Tibial nerve (tissue), 4 donors: ENCODE measurements at regions not wholly inside any gene's neighbourhood (a gene's known extent, or its start where the extent isn't known, plus 50 kb on each side); places are given as distances from the start of the nearest gene placed in this dataset.

ENCODE experiments used
- DNase-seq, 2 donors: peaks; one replicate each; pipeline ENCODE4 v3.0.0-alpha.2; 2019; ENCODE audit warnings: low spot score in 2 of 2
- H3K27ac ChIP-seq, 4 donors: fragments of 200-600 bp; sonication (generic) in 3 of 4; one replicate each; pipeline ENCODE4 v1.5.1; 2017 to 2019; ENCODE audit warnings: mild to moderate bottlenecking in 1 of 4
- H3K27me3 ChIP-seq, 2 donors: fragments of 200-600 bp; sonication (generic) in 1 of 2; one replicate each; pipeline versions ENCODE4 v1.5.1 to v1.6.0; 2017 to 2019
- H3K36me3 ChIP-seq, 3 donors: fragments of 200-600 bp; sonication (generic); one replicate each; pipeline ENCODE4 v1.5.1; 2018 to 2019
- H3K4me1 ChIP-seq, 4 donors: fragments of 200-600 bp; sonication (generic) in 3 of 4; one replicate each; pipeline ENCODE4 v1.5.1; 2017 to 2019
- H3K4me3 ChIP-seq, 4 donors: fragments of 200-600 bp; sonication (generic) in 3 of 4; one replicate each; pipeline ENCODE4 v1.5.1; 2017 to 2019; ENCODE audit warnings: mild to moderate bottlenecking in 1 of 4, moderate library complexity in 1 of 4
- H3K9me3 ChIP-seq, 4 donors: fragments of 200-600 bp; sonication (generic) in 3 of 4; one replicate each; pipeline ENCODE4 v1.5.1; 2017 to 2019
- EP300 ChIP-seq, 2 donors: sonication (generic); formaldehyde crosslinking; IDR thresholded peaks; one replicate each; pipeline ENCODE4 v1.6.1; 2017; ENCODE audit warnings: antibody characterized with exemption in 2 of 2, mild to moderate bottlenecking in 1 of 2
- POLR2A ChIP-seq, 2 donors: fragments of 450-650 bp; IDR thresholded peaks; one replicate each; pipeline ENCODE4 v1.6.1; 2017; ENCODE audit warnings: antibody characterized with exemption in 2 of 2, mild to moderate bottlenecking in 2 of 2, moderate library complexity in 2 of 2
- WGBS, 2 donors: methylation state at CpG; one replicate each; pipeline ENCODE4 v1.1.5; 2018; 5-methylcytosine and 5-hydroxymethylcytosine counted together
- TF ChIP-seq, protein P1 (sequence below), 5 experiments: fragments of 200-600 bp in 3 of 5; fragments of 450-650 bp in 2 of 5; sonication (generic) in 3 of 5; IDR thresholded peaks; one replicate each; pipeline ENCODE4 v1.5.1; 2016 to 2019; ENCODE audit warnings: antibody characterized with exemption in 5 of 5, mild to moderate bottlenecking in 3 of 5, moderate library complexity in 2 of 5

DNA sequence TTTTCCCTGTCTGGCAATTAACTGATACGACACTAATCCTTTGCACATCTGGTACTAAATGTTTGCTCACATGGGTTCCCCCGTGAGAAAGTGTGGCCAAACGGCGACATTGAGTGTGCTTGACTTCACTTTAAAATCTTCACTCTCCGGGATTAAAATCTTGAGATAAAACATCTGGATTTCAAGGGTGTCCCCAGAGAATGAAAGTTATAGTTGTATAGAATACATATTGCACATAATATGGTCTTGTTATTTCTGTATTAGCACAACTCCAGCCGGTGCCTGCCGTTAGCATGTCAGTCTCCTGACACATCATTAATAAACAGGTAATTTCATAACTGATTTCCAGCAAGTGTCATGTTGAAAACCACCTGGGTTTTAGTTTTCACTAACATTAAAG lies 749.0 kb upstream of the SOX9 start:
- no peak for DNase-seq
- TF ChIP-seq POLR2A (IDR thresholded peaks at IDR 0.05) (no peak), EP300 (IDR thresholded peaks at IDR 0.05) (no peak)
- TF ChIP-seq, protein P1, sequence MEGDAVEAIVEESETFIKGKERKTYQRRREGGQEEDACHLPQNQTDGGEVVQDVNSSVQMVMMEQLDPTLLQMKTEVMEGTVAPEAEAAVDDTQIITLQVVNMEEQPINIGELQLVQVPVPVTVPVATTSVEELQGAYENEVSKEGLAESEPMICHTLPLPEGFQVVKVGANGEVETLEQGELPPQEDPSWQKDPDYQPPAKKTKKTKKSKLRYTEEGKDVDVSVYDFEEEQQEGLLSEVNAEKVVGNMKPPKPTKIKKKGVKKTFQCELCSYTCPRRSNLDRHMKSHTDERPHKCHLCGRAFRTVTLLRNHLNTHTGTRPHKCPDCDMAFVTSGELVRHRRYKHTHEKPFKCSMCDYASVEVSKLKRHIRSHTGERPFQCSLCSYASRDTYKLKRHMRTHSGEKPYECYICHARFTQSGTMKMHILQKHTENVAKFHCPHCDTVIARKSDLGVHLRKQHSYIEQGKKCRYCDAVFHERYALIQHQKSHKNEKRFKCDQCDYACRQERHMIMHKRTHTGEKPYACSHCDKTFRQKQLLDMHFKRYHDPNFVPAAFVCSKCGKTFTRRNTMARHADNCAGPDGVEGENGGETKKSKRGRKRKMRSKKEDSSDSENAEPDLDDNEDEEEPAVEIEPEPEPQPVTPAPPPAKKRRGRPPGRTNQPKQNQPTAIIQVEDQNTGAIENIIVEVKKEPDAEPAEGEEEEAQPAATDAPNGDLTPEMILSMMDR (IDR thresholded peaks at IDR 0.05), result no peak
- WGBS, 2 donors, result 74 to 78% methylated on average over 7 of the region's 7 CpGs
- no peak overlapping the region for H3K27ac ChIP-seq
- peaks cover 0 to 4% (median 0%) of the 10 kb centered on the region in 4 donors for H3K9me3 ChIP-seq
- H3K27me3 ChIP-seq, result no peaks in the 10 kb centered on the region
- H3K4me3 ChIP-seq, result no peak overlapping the region
- no peaks in the 10 kb centered on the region for H3K36me3 ChIP-seq
- H3K4me1 ChIP-seq, result no peaks in the 10 kb centered on the region

DNA sequence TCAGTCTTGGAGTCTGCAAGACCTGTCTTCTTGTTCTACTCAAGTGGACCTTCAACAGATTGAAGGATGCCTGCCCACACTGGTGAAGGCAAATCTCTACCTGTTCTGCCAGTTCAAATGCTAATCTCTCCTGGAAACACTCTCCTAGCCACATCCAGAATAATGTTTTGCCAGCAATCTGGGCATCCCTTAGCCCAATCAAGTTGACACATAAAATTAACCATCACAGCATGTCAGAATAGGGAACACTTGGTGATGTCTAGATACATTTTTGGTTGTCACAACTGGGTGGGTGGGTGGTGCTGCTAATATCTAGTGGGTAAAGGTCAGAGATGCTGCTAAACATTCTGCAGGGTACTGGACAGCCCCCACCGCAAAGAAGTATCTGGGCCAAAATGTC lies 744.9 kb upstream of the SOX9 start:
- no peaks in the 10 kb centered on the region for H3K27me3 ChIP-seq
- H3K4me1 ChIP-seq, result no peaks in the 10 kb centered on the region
- DNase-seq, result no peak
- WGBS, 2 donors, result 94 to 100% methylated on average over 1 of the region's 1 CpG
- H3K36me3 ChIP-seq, result no peaks in the 10 kb centered on the region
- no peak overlapping the region for H3K27ac ChIP-seq
- peaks cover 0 to 4% (median 0%) of the 10 kb centered on the region in 4 donors for H3K9me3 ChIP-seq
- no peak overlapping the region for H3K4me3 ChIP-seq
- TF ChIP-seq, protein P1 (IDR thresholded peaks at IDR 0.05), result no peak
- TF ChIP-seq POLR2A (IDR thresholded peaks at IDR 0.05) (no peak), EP300 (IDR thresholded peaks at IDR 0.05) (no peak)

DNA sequence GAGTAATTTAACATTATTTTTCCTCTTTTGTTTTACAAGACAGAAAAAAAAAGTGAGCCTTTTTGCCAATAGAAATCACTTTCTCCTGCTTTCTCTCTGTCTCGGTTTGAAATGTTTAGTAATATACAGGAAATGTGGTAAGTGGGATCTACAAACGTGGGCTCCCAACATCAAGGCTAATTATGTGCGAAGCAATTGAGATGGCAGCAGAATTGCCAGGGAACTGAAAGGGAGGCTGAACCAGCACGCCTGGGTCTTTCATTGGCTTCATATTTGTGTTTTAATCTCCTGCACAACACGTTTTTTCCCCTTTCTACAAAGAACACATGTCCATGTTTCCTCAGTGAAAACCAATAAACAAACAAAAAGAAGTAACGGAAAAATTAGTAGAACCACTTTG lies 743.9 kb upstream of the SOX9 start:
- H3K9me3 ChIP-seq, result peaks cover 0 to 4% (median 0%) of the 10 kb centered on the region in 4 donors
- 60 to 63% methylated on average over 6 of the region's 6 CpGs for WGBS, 2 donors
- no peaks in the 10 kb centered on the region for H3K4me1 ChIP-seq
- no peaks in the 10 kb centered on the region for H3K27me3 ChIP-seq
- no peak for TF ChIP-seq POLR2A (IDR thresholded peaks at IDR 0.05)
- TF ChIP-seq, protein P1 (IDR thresholded peaks at IDR 0.05), result no peak
- no peak for TF ChIP-seq EP300 (IDR thresholded peaks at IDR 0.05)
- H3K4me3 ChIP-seq, result no peak overlapping the region
- no peak overlapping the region for H3K27ac ChIP-seq
- no peak for DNase-seq
- H3K36me3 ChIP-seq, result no peaks in the 10 kb centered on the region

DNA sequence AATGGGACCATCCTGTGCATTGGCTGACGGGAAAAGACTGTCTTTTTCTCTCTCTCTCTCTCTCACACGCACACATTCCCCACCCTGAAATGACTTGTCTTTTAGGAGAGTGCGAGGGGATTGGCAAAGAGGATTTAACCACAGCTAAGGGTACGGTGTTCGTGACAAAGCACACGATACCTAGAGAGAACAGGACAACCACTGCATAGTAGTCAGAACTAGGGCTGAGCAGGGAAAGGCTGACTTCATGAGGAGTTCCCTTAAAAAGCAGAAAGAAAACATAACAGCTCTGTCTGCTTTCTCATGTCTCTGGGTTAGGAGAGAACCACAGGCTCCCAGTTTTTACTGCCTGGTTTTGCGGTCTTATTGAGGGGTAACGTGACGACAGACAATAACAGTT lies 742.8 kb upstream of the SOX9 start:
- Histone ChIP-seq H3K27ac (no peak overlapping the region), H3K9me3 (peaks cover 0 to 4% (median 0%) of the 10 kb centered on the region in 4 donors), H3K27me3 (no peaks in the 10 kb centered on the region), H3K4me1 (no peaks in the 10 kb centered on the region), H3K4me3 (no peak overlapping the region), H3K36me3 (no peaks in the 10 kb centered on the region)
- no peak for DNase-seq
- no peak for TF ChIP-seq POLR2A (IDR thresholded peaks at IDR 0.05)
- TF ChIP-seq, protein P1 (IDR thresholded peaks at IDR 0.05), result no peak
- no peak for TF ChIP-seq EP300 (IDR thresholded peaks at IDR 0.05)
- 63 to 79% methylated on average over 9 of the region's 9 CpGs for WGBS, 2 donors

DNA sequence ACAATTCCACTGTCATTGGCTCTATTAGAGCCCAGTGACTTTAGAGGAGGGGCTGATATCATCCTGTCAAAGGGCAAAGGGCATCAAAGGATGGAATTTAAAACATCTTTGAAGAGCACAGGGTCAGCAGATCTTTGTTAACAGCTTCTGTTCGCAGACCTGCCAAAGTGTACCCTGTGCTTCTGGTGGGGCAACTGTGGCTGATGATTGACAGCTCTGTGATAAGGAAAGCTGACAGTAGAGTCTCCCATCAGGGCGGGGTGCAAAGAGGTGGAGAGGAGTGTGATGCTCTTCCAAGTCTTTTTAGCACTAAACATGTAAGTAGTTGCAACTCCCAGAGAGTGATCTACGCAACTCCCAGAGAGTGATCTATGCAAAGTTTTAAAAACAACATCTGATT lies 742.1 kb upstream of the SOX9 start:
- WGBS, 2 donors, result 70 to 82% methylated on average over 3 of the region's 3 CpGs
- peaks cover 0 to 4% (median 0%) of the 10 kb centered on the region in 4 donors for H3K9me3 ChIP-seq
- H3K4me3 ChIP-seq, result no peak overlapping the region
- H3K4me1 ChIP-seq, result no peaks in the 10 kb centered on the region
- DNase-seq, result no peak
- H3K27ac ChIP-seq, result no peak overlapping the region
- H3K27me3 ChIP-seq, result no peaks in the 10 kb centered on the region
- no peaks in the 10 kb centered on the region for H3K36me3 ChIP-seq
- no peak for TF ChIP-seq POLR2A (IDR thresholded peaks at IDR 0.05)
- no peak for TF ChIP-seq EP300 (IDR thresholded peaks at IDR 0.05)
- TF ChIP-seq, protein P1 (IDR thresholded peaks at IDR 0.05), result no peak
